NCI-H2227 treated with DMSO at 0.1 percent for 48 hours (cell line): ENCODE measurements at regions not wholly inside any gene's neighbourhood (a gene's known extent, or its start where the extent isn't known, plus 50 kb on each side); places are given as distances from the start of the nearest gene placed in this dataset.
"Not testable (repeated sequence)": the region's sequence is repeated elsewhere in the genome, so short reads cannot be mapped to it uniquely, and the experiment has no call there.

Source experiments
- DNase-seq: peaks from one replicate; lab custom pipeline; 2025; lab: John Stamatoyannopoulos, UW

GRCh38 chr2:145530653-145531052, 1010.7 kb upstream of the ZEB2 start:
- no peak for DNase-seq

DNA sequence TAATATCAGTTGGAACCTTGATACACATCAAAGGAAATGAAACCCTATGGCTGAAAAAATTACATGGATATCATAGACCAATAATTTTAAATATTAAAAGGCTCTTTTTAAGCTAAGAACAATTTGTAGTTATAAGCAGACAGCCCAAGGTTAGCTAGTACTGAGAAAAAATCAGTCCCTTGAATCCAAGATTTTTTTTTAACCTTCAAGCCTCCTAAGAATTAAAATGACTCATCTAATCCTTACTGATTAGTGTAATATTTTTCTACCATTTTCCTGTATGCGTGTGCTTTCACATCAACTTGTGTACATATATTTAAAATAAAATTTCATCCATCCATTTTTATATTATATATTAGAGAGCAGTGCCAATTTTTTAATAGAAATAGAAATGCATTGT, 1004.9 kb upstream of the ZEB2 start:
- no peak for DNase-seq

GRCh38 chr2:145524303-145524702, 1004.4 kb upstream of the ZEB2 start:
- DNase-seq: no peak

DNA sequence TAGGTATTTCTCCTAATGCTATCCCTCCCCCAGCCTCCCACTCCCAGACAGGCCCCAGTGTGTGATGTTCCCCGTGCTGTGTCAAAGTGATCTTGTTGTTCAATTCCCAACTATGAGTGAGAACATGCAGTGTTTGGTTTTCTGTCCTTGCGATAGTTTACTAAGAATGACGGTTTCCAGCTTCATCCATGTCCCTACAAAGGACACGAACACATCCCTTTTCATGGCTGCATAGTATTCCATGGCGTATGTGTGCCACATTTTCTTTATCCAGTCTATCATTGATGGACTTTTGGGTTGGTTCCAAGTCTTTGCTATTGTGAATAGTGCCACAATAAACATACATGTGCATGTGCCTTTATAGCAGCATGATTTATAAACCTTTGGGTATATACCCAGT, 999.3 kb upstream of the ZEB2 start:
- DNase-seq: not testable (repeated sequence)

- no peak for DNase-seq
Observed at GRCh38 chr2:145511946-145512345, 992.0 kb upstream of the ZEB2 start.

DNA sequence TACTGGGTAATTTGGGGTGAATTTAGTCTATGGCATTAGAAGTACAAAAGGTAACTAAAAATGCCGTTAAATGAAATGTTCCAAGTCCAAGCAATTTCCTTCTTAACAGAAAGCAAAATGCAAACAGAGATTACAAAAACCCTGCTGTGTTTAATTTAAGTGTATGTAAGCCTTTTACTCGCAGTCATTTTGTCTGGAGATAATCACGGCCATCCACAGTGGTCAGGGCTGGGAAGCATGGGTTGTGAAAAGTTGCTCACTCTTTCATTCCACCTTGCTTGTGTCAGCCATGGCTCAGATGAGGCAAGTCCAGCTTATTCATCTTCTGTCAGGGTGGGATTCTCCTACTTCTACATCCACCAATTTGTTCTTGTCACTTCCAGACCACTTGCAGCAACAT, 983.6 kb upstream of the ZEB2 start:
- no peak for DNase-seq

DNA sequence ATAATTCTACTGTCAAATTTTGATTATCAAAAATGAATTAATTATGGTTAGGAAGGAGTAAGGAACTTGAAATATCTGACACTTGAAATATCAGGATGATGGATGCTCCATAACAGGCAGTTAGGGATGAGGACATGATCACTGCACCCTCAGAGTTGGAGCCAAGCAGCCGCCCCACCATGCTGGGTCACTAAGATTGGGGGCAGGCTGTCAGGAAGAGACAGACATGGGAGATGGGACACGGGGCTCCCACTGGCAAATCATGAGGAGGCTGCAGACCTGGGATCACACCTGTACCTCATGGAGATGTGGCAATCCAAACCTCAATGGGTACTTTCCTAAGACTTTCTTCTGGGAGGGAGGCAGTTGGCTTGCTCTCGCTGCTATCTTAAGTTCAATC, 982.0 kb upstream of the ZEB2 start:
- no peak for DNase-seq

- DNase-seq: no peak
Observed at GRCh38 chr2:145495590-145495989, 975.7 kb upstream of the ZEB2 start.

DNA sequence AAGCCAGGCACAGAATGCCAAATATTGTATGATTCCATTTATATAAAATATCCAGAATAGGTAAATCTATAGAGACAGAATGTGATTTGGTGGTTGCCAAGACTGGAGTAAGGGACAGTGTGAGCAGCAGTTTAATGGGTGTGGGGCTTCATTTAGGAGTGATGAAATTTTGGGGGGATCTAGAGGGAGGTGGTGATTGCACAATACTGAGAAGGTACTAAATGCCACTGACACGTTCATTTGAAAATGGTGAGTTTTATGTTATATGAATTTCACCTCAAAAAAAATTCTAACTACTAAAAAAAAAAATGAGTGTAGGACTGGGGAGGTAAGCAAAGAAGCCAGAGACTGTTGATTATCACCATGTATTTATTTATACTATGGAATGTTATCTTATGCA, 974.5 kb upstream of the ZEB2 start:
- no peak for DNase-seq

DNA sequence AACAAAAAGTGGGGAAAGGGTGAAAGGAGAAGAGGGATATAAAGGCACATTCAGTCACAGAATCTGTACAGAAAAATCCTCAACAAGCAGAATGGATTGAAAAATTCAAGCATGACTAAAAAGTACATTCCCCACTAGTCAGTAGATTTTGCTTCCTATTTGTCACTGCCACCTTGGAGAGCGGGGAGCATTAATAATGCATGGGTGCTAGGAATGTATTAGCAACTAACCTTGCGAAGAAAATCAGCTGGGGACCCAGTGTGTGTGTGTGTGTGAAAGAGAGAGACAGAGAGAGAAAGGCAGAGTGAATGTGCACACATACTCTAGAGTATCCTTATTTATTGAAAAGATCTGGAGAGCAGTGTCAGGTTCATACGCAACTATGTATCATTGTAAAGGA, 968.7 kb upstream of the ZEB2 start:
- DNase-seq: no peak

DNA sequence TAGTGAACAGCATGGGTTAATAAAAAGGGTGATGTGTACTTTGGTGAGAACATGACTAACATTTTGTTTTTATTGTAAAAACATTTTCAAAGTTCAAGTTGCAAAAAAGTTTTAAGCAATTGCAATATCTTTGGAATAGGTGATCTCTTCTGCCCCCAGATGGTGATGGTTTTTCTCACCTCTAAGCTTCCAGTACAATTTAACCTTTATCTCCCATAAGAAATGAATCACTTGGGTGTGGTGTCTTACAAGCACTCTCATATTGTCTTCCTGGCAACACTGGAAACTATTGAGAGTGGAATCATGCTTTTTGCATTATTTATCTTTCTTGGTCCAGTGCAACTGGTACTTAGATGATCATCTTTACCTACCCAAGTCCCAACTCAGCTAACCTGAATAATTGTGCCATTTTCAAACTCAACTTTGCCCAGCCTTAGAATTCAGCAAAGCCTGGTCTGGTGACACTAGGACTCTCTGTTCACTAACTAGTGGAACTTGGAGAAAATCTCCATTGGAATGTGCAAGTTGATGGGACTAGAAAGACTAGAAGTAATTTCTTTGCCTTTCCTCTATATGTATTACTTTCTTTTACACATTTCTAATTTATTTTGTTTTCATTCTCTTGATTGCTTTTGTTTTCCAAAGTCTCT, 964.7 kb upstream of the ZEB2 start:
- no peak for DNase-seq

DNA sequence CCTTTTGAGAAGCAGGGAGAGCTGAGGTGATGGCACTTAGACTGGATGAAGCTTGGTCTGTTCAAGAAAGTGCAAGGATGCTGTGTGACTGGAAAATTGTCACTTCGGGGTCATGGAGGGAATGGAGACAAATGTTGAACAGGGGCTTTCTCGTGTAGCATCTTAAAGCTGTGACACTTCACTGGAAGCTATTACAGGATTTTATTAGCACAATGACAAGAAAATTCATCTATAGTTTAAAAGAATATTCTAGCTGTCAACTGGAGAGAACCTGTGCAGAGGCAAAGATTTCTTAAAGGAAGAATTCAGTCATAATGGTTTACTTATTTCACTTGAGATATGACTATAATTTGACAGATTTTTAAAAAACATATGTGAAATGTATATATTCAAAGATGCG, 963.9 kb upstream of the ZEB2 start:
- no peak for DNase-seq

DNA sequence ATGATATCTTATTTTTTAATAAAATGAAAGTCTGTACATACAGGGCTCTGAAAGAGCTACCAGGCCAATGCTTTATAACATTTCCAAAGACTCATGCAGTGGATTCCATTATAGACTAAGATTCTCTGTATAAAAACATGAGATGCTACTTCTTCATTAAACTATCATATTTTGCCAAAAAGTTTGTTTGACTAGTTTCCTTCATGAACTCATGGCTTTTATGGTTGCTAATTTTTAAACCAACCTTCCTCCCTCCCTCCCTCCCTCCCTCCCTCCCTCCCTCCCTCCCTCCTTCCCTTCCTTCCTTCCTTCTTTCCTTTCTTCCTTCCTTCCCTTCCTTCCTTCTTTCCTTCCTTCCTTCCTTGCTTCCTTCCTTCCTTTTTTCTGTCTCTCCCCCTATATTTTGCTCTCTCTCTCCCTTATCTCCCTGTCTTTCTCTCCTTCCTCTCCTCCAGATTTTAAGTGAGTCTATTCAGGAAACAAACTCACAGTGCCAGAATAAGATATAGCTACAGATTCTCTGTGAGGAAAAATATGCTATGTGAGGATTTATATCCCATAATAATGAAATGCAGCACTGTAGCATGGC, 961.5 kb upstream of the ZEB2 start:
- DNase-seq: no peak

DNA sequence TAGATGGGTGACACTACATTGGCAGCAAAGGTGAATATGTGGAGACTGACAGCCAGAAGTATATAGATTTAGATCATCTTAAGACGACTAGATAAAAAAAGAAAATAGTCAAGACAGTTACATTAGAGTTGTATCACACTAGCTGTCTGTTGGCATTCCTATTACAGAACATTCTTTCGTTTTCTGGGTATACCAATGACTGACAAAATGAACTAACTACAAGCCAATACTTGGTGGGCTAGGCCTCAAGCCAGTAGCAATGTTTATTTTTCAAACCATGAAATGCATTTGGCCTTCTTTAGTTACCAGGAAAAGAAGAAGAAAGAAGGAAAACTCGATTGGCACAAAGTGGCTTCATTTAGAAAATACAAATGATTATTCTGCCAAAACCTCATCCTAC, 944.9 kb upstream of the ZEB2 start:
- DNase-seq: no peak

GRCh38 chr2:145460112-145460511, 940.2 kb upstream of the ZEB2 start:
- no peak for DNase-seq

DNA sequence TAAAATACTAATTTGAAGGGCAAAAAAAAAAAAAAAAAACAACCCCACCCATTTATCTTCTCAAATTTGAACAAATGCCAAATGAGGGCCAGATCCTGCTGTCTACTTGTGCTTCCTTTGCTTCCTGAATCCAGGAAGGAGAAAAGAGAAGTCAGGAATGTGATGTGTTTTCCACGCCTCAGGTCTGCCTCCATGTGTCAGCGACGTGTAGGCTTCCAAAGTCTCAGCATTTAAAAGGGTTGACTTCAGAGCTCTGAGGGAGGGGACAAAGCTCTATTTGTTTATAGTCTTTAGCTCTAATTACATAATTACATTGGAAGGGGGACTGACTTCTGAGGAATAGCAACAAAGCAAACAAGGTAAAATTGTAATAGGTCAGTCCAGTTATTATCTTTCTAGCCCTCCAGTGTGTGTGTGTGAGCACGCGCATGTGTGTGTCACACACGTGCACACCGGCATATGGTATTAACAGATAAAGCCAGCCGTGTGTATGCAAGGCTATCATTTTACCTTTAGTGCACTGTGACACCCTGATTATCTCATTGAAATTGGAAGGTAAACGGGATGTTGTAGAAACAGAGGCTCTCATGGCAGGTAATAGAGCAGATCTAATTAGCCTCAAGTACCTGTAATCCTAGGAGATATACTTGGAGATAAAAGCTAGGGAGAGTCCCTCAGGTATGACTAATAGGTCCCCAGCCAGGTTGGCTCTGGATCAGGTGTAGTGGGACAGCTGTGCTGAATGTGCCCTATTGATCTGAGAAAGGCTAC, 911.4 kb upstream of the ZEB2 start:
- no peak for DNase-seq

- no peak for DNase-seq
Observed at GRCh38 chr2:145423809-145424208, 903.9 kb upstream of the ZEB2 start.

- DNase-seq: no peak
Observed at GRCh38 chr2:145422576-145422975, 902.7 kb upstream of the ZEB2 start.

GRCh38 chr2:145421841-145422240, 901.9 kb upstream of the ZEB2 start:
- DNase-seq: no peak

DNA sequence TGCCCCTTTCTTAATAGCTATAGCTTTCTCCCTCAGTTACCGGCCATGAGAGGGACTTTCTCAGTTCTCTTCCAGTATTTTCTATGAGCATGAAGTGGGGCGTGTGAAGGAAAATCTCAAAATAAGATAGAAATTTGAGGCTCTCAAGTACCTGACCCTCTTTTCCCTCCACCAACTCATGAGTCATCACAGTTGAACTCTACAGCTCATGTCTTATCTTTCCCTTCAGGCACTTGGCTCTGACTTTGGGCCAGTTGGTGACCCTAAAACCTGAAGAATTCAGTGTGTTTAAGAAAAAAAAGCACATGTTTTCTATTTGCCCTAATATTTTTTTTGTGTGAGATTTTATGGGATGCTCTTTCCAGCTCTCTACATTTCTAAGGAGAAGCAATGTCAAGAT, 896.7 kb upstream of the ZEB2 start:
- no peak for DNase-seq

GRCh38 chr2:145415151-145415550, 895.2 kb upstream of the ZEB2 start:
- no peak for DNase-seq

GRCh38 chr2:145413261-145414030, 893.5 kb upstream of the ZEB2 start:
- no peak for DNase-seq

DNA sequence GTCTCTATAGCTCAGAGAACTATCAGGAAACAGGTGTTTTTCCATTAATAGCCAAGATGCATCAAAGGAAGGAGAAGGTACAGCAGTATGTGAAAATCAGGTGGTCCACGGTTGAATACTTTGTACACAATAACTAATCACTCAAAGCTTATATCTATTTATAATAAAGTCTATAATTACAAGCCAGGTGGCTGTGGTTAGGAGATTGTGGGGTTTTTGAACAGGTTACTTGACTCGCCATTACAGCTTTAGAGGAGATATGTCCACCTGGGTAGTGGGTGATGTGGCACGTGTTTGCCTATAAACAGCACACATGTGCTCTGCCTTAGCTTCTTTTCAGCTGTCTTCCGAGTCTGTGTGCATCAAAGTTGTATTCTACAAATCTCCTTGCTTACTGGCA, 892.2 kb upstream of the ZEB2 start:
- DNase-seq: no peak
